CMK (cell line): ENCODE measurements at regions not wholly inside any gene's neighbourhood (a gene's known extent, or its start where the extent isn't known, plus 50 kb on each side); places are given as distances from the start of the nearest gene placed in this dataset.
"Not testable (repeated sequence)": the region's sequence is repeated elsewhere in the genome, so short reads cannot be mapped to it uniquely, and the experiment has no call there.

Experiments
- DNase-seq: peaks from one replicate; pipeline ENCODE4 v3.0.0-alpha.2; 2010; ENCODE audit warnings: low read depth

GRCh38 chr20:50450881-50451752, 59.1 kb upstream of the PTPN1 start:
- DNase-seq = no peak

- DNase-seq = not testable (repeated sequence)
Measured at GRCh38 chr20:50451792-50452425, 58.3 kb upstream of the PTPN1 start.

- no peak for DNase-seq
Measured at GRCh38 chr20:50453533-50454244, 56.5 kb upstream of the PTPN1 start.

- not testable (repeated sequence) for DNase-seq
Measured at GRCh38 chr20:50455245-50455644, 54.9 kb upstream of the PTPN1 start.

GRCh38 chr20:50455656-50456451, 54.3 kb upstream of the PTPN1 start:
- peak; percentile 76 for DNase-seq

GRCh38 chr20:50456452-50457324, 53.5 kb upstream of the PTPN1 start:
- DNase-seq = no peak

GRCh38 chr20:50459124-50459918, 50.9 kb upstream of the PTPN1 start:
- no peak for DNase-seq

- DNase-seq = no peak
Measured at GRCh38 chr20:50460115-50460607, 50.0 kb upstream of the PTPN1 start.
